H9 (cell line): ENCODE measurements at regions not wholly inside any gene's neighbourhood (a gene's known extent, or its start where the extent isn't known, plus 50 kb on each side); places are given as distances from the start of the nearest gene placed in this dataset.

Experiments used
- DNase-seq: peaks from one replicate; pipeline ENCODE4 v3.0.0-alpha.2; 2017
- H2AFZ ChIP-seq: one replicate; pipeline ENCODE4 v1.6.1; 2013; ENCODE audit warnings: mild to moderate bottlenecking, low read length, control low read depth, moderate library complexity
- H2AK5ac ChIP-seq: 2 replicates; pipeline ENCODE4 v1.6.1; 2013; ENCODE audit warnings: low read length, control low read depth, mixed read lengths; ENCODE audit not compliant: insufficient read length
- H2BK120ac ChIP-seq: one replicate; pipeline ENCODE4 v1.6.1; 2013; ENCODE audit warnings: low read depth, mild to moderate bottlenecking, low read length, control low read depth, inconsistent platforms; ENCODE audit not compliant: poor library complexity, severe bottlenecking
- H2BK12ac ChIP-seq: 2 replicates; pipeline ENCODE4 v1.6.1; 2013; ENCODE audit warnings: low read length, control low read depth, mixed read lengths, low read depth; ENCODE audit not compliant: insufficient read length
- H2BK15ac ChIP-seq: 2 replicates; pipeline ENCODE4 v1.6.1; 2013; ENCODE audit warnings: low read depth, low read length, control low read depth
- H2BK20ac ChIP-seq: one replicate; pipeline ENCODE4 v1.6.1; 2013; ENCODE audit warnings: low read depth, mild to moderate bottlenecking, low read length, control low read depth, inconsistent platforms; ENCODE audit not compliant: poor library complexity, severe bottlenecking
- H2BK5ac ChIP-seq: 2 replicates; pipeline ENCODE4 v1.6.1; 2013; ENCODE audit warnings: low read length, control low read depth, mixed read lengths; ENCODE audit not compliant: insufficient read length
- H3K14ac ChIP-seq: 2 replicates; pipeline ENCODE4 v1.6.1; 2013; ENCODE audit warnings: low read length, control low read depth; ENCODE audit not compliant: insufficient read depth
- H3K18ac ChIP-seq: 2 replicates; pipeline ENCODE4 v1.6.1; 2013; ENCODE audit warnings: low read depth, mild to moderate bottlenecking, mixed read lengths, low read length, control low read depth; ENCODE audit not compliant: insufficient read length
- H3K23ac ChIP-seq: 2 replicates; pipeline ENCODE4 v1.6.1; 2013; ENCODE audit warnings: low read length, control low read depth, mixed read lengths, low read depth; ENCODE audit not compliant: insufficient read length
- H3K23me2 ChIP-seq: 2 replicates; pipeline ENCODE4 v1.6.1; 2013; ENCODE audit warnings: low read depth, mild to moderate bottlenecking, mixed read lengths, low read length, control low read depth; ENCODE audit not compliant: insufficient read length, poor library complexity, severe bottlenecking
- H3K27ac ChIP-seq: 2 replicates; pipeline ENCODE4 v1.5.1; 2013; ENCODE audit warnings: low read length, control low read depth, mixed read lengths, low read depth; ENCODE audit not compliant: insufficient read length
- H3K27me3 ChIP-seq: 2 replicates; pipeline ENCODE4 v1.6.1; 2013; ENCODE audit warnings: low read length, control low read depth, inconsistent platforms; ENCODE audit not compliant: insufficient read depth
- H3K4ac ChIP-seq: 2 replicates; pipeline ENCODE4 v1.6.1; 2013; ENCODE audit warnings: low read depth, mild to moderate bottlenecking, control low read depth, inconsistent platforms, low read length, moderate library complexity
- H3K4me1 ChIP-seq: 2 replicates; pipeline ENCODE4 v1.6.1; 2013; ENCODE audit warnings: low read length, control low read depth, inconsistent platforms; ENCODE audit not compliant: insufficient read depth
- H3K4me2 ChIP-seq: 2 replicates; pipeline ENCODE4 v1.6.1; 2013; ENCODE audit warnings: low read length, control low read depth, mixed read lengths; ENCODE audit not compliant: insufficient read length, insufficient read depth
- H3K56ac ChIP-seq: 2 replicates; pipeline ENCODE4 v1.6.1; 2013; ENCODE audit warnings: low read depth, mild to moderate bottlenecking, mixed read lengths, low read length, control low read depth; ENCODE audit not compliant: insufficient read length
- H3K79me1 ChIP-seq: 2 replicates; pipeline ENCODE4 v1.6.1; 2013; ENCODE audit warnings: low read depth, mild to moderate bottlenecking, moderate library complexity, low read length, control low read depth, inconsistent platforms; ENCODE audit not compliant: insufficient read depth, poor library complexity, severe bottlenecking
- H3K79me2 ChIP-seq: 2 replicates; pipeline ENCODE4 v1.6.1; 2013; ENCODE audit warnings: low read length, control low read depth, inconsistent platforms; ENCODE audit not compliant: insufficient read depth
- H3K9ac ChIP-seq: 2 replicates; pipeline ENCODE4 v1.6.1; 2013; ENCODE audit warnings: low read length, control low read depth, mixed read lengths; ENCODE audit not compliant: insufficient read length; ENCODE audit errors: extremely low read depth
- H3K9me3 ChIP-seq: one replicate; pipeline ENCODE4 v1.6.1; 2013; ENCODE audit warnings: low read depth, low read length, inconsistent platforms; ENCODE audit not compliant: control insufficient read depth
- H3T11ph ChIP-seq: one replicate; pipeline ENCODE4 v1.6.1; 2013; ENCODE audit warnings: mild to moderate bottlenecking, low read length, control low read depth, inconsistent platforms
- H4K20me1 ChIP-seq: one replicate; pipeline ENCODE4 v1.6.1; 2013; ENCODE audit not compliant: control insufficient read depth, insufficient read length, insufficient read depth
- H4K5ac ChIP-seq: 2 replicates; pipeline ENCODE4 v1.6.1; 2013; ENCODE audit warnings: low read depth, mild to moderate bottlenecking, mixed read lengths, low read length, control low read depth; ENCODE audit not compliant: insufficient read length
- H4K8ac ChIP-seq: replicated peaks from 2 replicates; pipeline ENCODE4 v1.6.1; 2013; ENCODE audit warnings: low read length, control low read depth, mixed read lengths, low read depth; ENCODE audit not compliant: insufficient read length
- H4K91ac ChIP-seq: 2 replicates; pipeline ENCODE4 v1.6.1; 2013; ENCODE audit warnings: low read depth, mild to moderate bottlenecking, moderate library complexity, mixed read lengths, low read length, control low read depth; ENCODE audit not compliant: insufficient read length
- H3K27ac Mint-ChIP-seq, 3 experiments: 2 replicates in 2 of 3; 3 replicates in 1 of 3; pipeline ENCODE4 v1.8.0; 2020 to 2021; ENCODE audit warnings: mixed read lengths in 3 of 3, mild to moderate bottlenecking in 1 of 3, moderate library complexity in 1 of 3
- H3K27me3 Mint-ChIP-seq: 2 replicates; pipeline ENCODE4 v1.8.0; 2021; ENCODE audit warnings: low read depth, mild to moderate bottlenecking, moderate library complexity, mixed read lengths
- H3K36me3 Mint-ChIP-seq, 3 experiments: 2 replicates in 2 of 3; 3 replicates in 1 of 3; pipeline ENCODE4 v1.8.0; 2020 to 2021; ENCODE audit warnings: low read depth in 3 of 3, mixed read lengths in 3 of 3; ENCODE audit not compliant: insufficient read depth in 1 of 3
- H3K4me1 Mint-ChIP-seq, 2 experiments: 2 replicates each; pipeline ENCODE4 v1.8.0; 2020; ENCODE audit warnings: mixed read lengths in 2 of 2
- H3K4me3 Mint-ChIP-seq, 2 experiments: 2 replicates in 1 of 2; 3 replicates in 1 of 2; pipeline ENCODE4 v1.8.0; 2020 to 2021; ENCODE audit warnings: mild to moderate bottlenecking in 2 of 2, mixed read lengths in 2 of 2, moderate library complexity in 1 of 2
- H3K9me3 Mint-ChIP-seq, 2 experiments: 2 replicates in 1 of 2; 3 replicates in 1 of 2; pipeline ENCODE4 v1.8.0; 2020; ENCODE audit warnings: mild to moderate bottlenecking in 2 of 2, mixed read lengths in 2 of 2, moderate library complexity in 1 of 2
- CTCF ChIP-seq: fragments of 200-600 bp; sonication (generic); conservative IDR thresholded peaks from 3 replicates; pipeline ENCODE4 v1.8.0; 2021; ENCODE audit warnings: antibody characterized with exemption, mild to moderate bottlenecking
- WGBS: extraction: QIAGEN DNeasy Blood & Tissue Kit; methylation state at CpG from one replicate; pipeline ENCODE4 v1.1.7; 2013; ENCODE audit warnings: missing lambda C conversion rate, low lambda C conversion rate, mixed read lengths; ENCODE audit not compliant: insufficient read length; ENCODE audit errors: extremely low coverage; 5-methylcytosine and 5-hydroxymethylcytosine counted together

- no peak overlapping the region for H2AFZ ChIP-seq
- no peak overlapping the region for H3K27ac ChIP-seq
- H3K23me2 ChIP-seq = no peaks in the 10 kb centered on the region
- H2BK5ac ChIP-seq = no peak overlapping the region
- H3K79me2 ChIP-seq = no peaks in the 10 kb centered on the region
- no peak overlapping the region for H3K9ac ChIP-seq
- H4K20me1 ChIP-seq = no peaks in the 10 kb centered on the region
- H3K14ac ChIP-seq = no peak overlapping the region
- H3K23ac ChIP-seq = no peak overlapping the region
- Mint-ChIP-seq H3K36me3 (no peaks in the 10 kb centered on the region), H3K27me3 (no peaks in the 10 kb centered on the region), H3K4me1 (peaks cover 4 to 5% of the 10 kb centered on the region in 2 experiments), H3K4me3 (no peak overlapping the region), H3K27ac (no peak overlapping the region), H3K9me3 (peaks cover 0 to 3% of the 10 kb centered on the region in 2 experiments; a peak in 1 of 5 replicates)
- H2BK120ac ChIP-seq = no peak overlapping the region
- no peak overlapping the region for H4K8ac ChIP-seq
- H3K79me1 ChIP-seq = no peaks in the 10 kb centered on the region
- H2BK15ac ChIP-seq = no peak overlapping the region
- H3T11ph ChIP-seq = no peak overlapping the region
- H2AK5ac ChIP-seq = no peak overlapping the region
- no peak overlapping the region for H3K56ac ChIP-seq
- H2BK20ac ChIP-seq = no peak overlapping the region
- WGBS = no CpG with 5 or more reads among the region's 1 CpG
- no peaks in the 10 kb centered on the region for H3K27me3 ChIP-seq
- no peak overlapping the region for H3K18ac ChIP-seq
- TF ChIP-seq CTCF = no peak
- H3K4ac ChIP-seq = no peak overlapping the region
- no peak overlapping the region for H4K5ac ChIP-seq
- no peak overlapping the region for H3K4me2 ChIP-seq
- H4K91ac ChIP-seq = no peak overlapping the region
- no peaks in the 10 kb centered on the region for H3K9me3 ChIP-seq
- DNase-seq = no peak
- H3K4me1 ChIP-seq = no peaks in the 10 kb centered on the region
- no peak overlapping the region for H2BK12ac ChIP-seq
These were observed 422.5 kb upstream of the CRIM1 start for GRCh38 chr2:35933031-35933430.
